ENCODE measurements at regions not wholly inside any gene's neighbourhood (a gene's known extent, or its start where the extent isn't known, plus 50 kb on each side); places are given as distances from the start of the nearest gene placed in this dataset.

- TF ChIP-seq CTCF (IDR thresholded peaks at IDR 0.05; ENCODE audit: poor library complexity) (no peak), EZH2phosphoT487 (IDR thresholded peaks at IDR 0.05; ENCODE audit: low read depth, severe bottlenecking, unreplicated experiment) (no peak), EZH2 (IDR thresholded peaks at IDR 0.05; ENCODE audit: borderline replicate concordance) (no peak)
- WGBS (ENCODE audit: low lambda C conversion rate, missing lambda C conversion rate) = 57% methylated on average over 1 of the region's 1 CpG
- Histone ChIP-seq H4K20me1 (ENCODE audit: insufficient read depth, poor library complexity, severe bottlenecking) (no peaks in the 10 kb centered on the region), H3K4me3 (no peak overlapping the region), H3K27ac (no peak overlapping the region), H3K9me3 (ENCODE audit: low read depth) (no peaks in the 10 kb centered on the region), H2AFZ (no peak overlapping the region), H3K36me3 (replicated peaks; ENCODE audit: insufficient read depth, low read depth) (no peaks in the 10 kb centered on the region), H3K79me2 (no peaks in the 10 kb centered on the region), H3K27me3 (no peaks in the 10 kb centered on the region), H3K9me2 (replicated peaks; ENCODE audit: insufficient read depth) (no peaks in the 10 kb centered on the region), H3K4me2 (no peak overlapping the region), H3K4me1 (ENCODE audit: insufficient read depth) (no peaks in the 10 kb centered on the region)
- no peak for DNase-seq (ENCODE audit: low spot score)
These were observed 817.9 kb downstream of the SOCS6 start for GRCh38 chr18:71106701-71107100.

DNA sequence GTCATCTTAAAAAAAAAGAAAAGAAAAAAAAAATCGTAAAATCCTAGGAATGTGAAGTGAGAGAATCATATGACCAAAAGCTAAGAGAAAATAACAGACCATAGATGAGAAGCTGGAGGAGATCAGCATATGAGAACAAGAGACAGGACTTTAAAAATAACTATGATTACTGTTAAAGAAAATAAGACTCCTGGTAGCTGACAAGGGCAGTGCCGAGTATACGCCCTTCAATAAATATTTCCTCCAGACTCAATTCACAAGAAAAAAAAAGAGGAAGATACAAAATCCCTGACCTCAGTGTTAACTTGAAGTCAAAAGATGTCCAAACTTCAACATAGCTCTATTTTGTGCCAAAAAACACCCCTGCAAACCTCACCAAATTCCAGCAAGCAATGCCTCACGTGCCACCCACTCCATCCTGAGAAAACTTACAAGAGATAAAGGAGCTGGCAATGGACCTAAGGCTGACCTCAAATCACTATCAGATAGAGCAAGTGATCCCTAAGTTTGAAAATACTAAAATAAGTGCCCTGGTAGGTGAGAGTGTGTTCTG lies 817.2 kb downstream of the SOCS6 start:
- 69% methylated on average over 4 of the region's 4 CpGs for WGBS (ENCODE audit: low lambda C conversion rate, missing lambda C conversion rate)
- no peaks in the 10 kb centered on the region for H3K79me2 ChIP-seq
- H3K4me1 ChIP-seq (ENCODE audit: insufficient read depth) = no peaks in the 10 kb centered on the region
- H3K9me3 ChIP-seq (ENCODE audit: low read depth) = no peaks in the 10 kb centered on the region
- H2AFZ ChIP-seq = no peak overlapping the region
- H3K27ac ChIP-seq = no peak overlapping the region
- H3K4me3 ChIP-seq = no peak overlapping the region
- TF ChIP-seq CTCF (IDR thresholded peaks at IDR 0.05; ENCODE audit: poor library complexity) = no peak
- TF ChIP-seq EZH2 (IDR thresholded peaks at IDR 0.05; ENCODE audit: borderline replicate concordance) = no peak
- no peak for TF ChIP-seq EZH2phosphoT487 (IDR thresholded peaks at IDR 0.05; ENCODE audit: low read depth, severe bottlenecking, unreplicated experiment)
- H3K9me2 ChIP-seq (replicated peaks; ENCODE audit: insufficient read depth) = no peaks in the 10 kb centered on the region
- H3K27me3 ChIP-seq = no peaks in the 10 kb centered on the region
- no peaks in the 10 kb centered on the region for H3K36me3 ChIP-seq (replicated peaks; ENCODE audit: insufficient read depth, low read depth)
- no peak overlapping the region for H3K4me2 ChIP-seq
- no peak for DNase-seq (ENCODE audit: low spot score)
- H4K20me1 ChIP-seq (ENCODE audit: insufficient read depth, poor library complexity, severe bottlenecking) = no peaks in the 10 kb centered on the region

- TF ChIP-seq EZH2phosphoT487 (IDR thresholded peaks at IDR 0.05; ENCODE audit: low read depth, severe bottlenecking, unreplicated experiment) (no peak), EZH2 (IDR thresholded peaks at IDR 0.05; ENCODE audit: borderline replicate concordance) (no peak), CTCF (IDR thresholded peaks at IDR 0.05; ENCODE audit: poor library complexity) (no peak)
- no peak overlapping the region for H2AFZ ChIP-seq
- no peak for DNase-seq (ENCODE audit: low spot score)
- no peaks in the 10 kb centered on the region for H3K9me3 ChIP-seq (ENCODE audit: low read depth)
- H4K20me1 ChIP-seq (ENCODE audit: insufficient read depth, poor library complexity, severe bottlenecking) = no peaks in the 10 kb centered on the region
- no peak overlapping the region for H3K4me3 ChIP-seq
- H3K27ac ChIP-seq = no peak overlapping the region
- no peaks in the 10 kb centered on the region for H3K79me2 ChIP-seq
- H3K27me3 ChIP-seq = no peaks in the 10 kb centered on the region
- no peaks in the 10 kb centered on the region for H3K9me2 ChIP-seq (replicated peaks; ENCODE audit: insufficient read depth)
- WGBS (ENCODE audit: low lambda C conversion rate, missing lambda C conversion rate) = 63% methylated on average over 6 of the region's 6 CpGs
- no peaks in the 10 kb centered on the region for H3K36me3 ChIP-seq (replicated peaks; ENCODE audit: insufficient read depth, low read depth)
- no peak overlapping the region for H3K4me2 ChIP-seq
- H3K4me1 ChIP-seq (ENCODE audit: insufficient read depth) = no peaks in the 10 kb centered on the region
These were observed 816.4 kb downstream of the SOCS6 start for GRCh38 chr18:71105078-71105819.
